Ecto neural progenitor cell (in vitro differentiated cells): ENCODE measurements at regions not wholly inside any gene's neighbourhood (a gene's known extent, or its start where the extent isn't known, plus 50 kb on each side); places are given as distances from the start of the nearest gene placed in this dataset.

ENCODE experiments used
- DNase-seq: peaks from one replicate; pipeline ENCODE4 v3.0.0-alpha.2; 2018; ENCODE audit warnings: low spot score

- no peak for DNase-seq
These were observed 295.3 kb upstream of the RGS6 start for GRCh38 chr14:71636820-71637471.

- DNase-seq, result no peak
These were observed 293.6 kb upstream of the RGS6 start for GRCh38 chr14:71638523-71639196.

GRCh38 chr14:71642715-71643114 lies 289.5 kb upstream of the RGS6 start:
- no peak for DNase-seq

GRCh38 chr14:71645656-71646055 lies 286.6 kb upstream of the RGS6 start:
- no peak for DNase-seq

GRCh38 chr14:71646518-71646917 lies 285.7 kb upstream of the RGS6 start:
- DNase-seq, result no peak

GRCh38 chr14:71647086-71647784 lies 285.0 kb upstream of the RGS6 start:
- no peak for DNase-seq

GRCh38 chr14:71648725-71649124 lies 283.5 kb upstream of the RGS6 start:
- no peak for DNase-seq

GRCh38 chr14:71650187-71650755 lies 282.0 kb upstream of the RGS6 start:
- no peak for DNase-seq

- DNase-seq, result no peak
These were observed 281.0 kb upstream of the RGS6 start for GRCh38 chr14:71651228-71651627.

- no peak for DNase-seq
These were observed 279.9 kb upstream of the RGS6 start for GRCh38 chr14:71652368-71652767.

GRCh38 chr14:71654810-71655209 lies 277.4 kb upstream of the RGS6 start:
- DNase-seq, result no peak

- no peak for DNase-seq
These were observed 273.9 kb upstream of the RGS6 start for GRCh38 chr14:71658261-71658860.

GRCh38 chr14:71659159-71659558 lies 273.1 kb upstream of the RGS6 start:
- DNase-seq, result no peak

- no peak for DNase-seq
These were observed 270.8 kb upstream of the RGS6 start for GRCh38 chr14:71661441-71661840.

- DNase-seq, result no peak
These were observed 269.9 kb upstream of the RGS6 start for GRCh38 chr14:71662291-71662790.

GRCh38 chr14:71665157-71665556 lies 267.1 kb upstream of the RGS6 start:
- no peak for DNase-seq

GRCh38 chr14:71665781-71666180 lies 266.4 kb upstream of the RGS6 start:
- DNase-seq, result no peak

GRCh38 chr14:71666571-71667145 lies 265.6 kb upstream of the RGS6 start:
- no peak for DNase-seq

GRCh38 chr14:71668186-71668912 lies 263.9 kb upstream of the RGS6 start:
- no peak for DNase-seq

GRCh38 chr14:71672596-71672995 lies 259.6 kb upstream of the RGS6 start:
- no peak for DNase-seq
